NCI-H1092 treated with DMSO at 0.1 percent for 48 hours (cell line): ENCODE measurements at regions not wholly inside any gene's neighbourhood (a gene's known extent, or its start where the extent isn't known, plus 50 kb on each side); places are given as distances from the start of the nearest gene placed in this dataset.
A peak's percentile ranks its signal among the peaks of the same experiment; 100 is the strongest.
"Not testable (repeated sequence)": the region's sequence is repeated elsewhere in the genome, so short reads cannot be mapped to it uniquely, and the experiment has no call there.

Experiments used
- DNase-seq: peaks from one replicate; lab custom pipeline; 2025; lab: John Stamatoyannopoulos, UW

DNA sequence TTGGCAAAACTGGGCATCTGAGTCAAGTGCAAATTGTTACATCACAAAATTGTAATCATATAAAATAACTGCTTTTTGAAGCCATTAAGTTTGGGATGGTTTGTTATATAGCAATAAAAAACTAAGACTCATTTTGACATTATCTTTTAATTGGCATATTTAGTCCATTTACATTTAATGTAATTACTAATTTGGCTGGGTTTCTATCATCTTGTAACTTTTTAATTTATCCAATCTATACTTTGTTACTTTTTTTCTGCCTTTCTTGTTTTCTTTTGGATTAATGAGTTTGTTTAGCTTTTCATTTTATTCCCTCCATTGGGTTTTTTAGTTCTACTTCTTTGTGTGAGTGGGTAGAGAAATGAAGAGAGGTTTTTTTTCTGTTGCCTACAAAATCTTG, 76.3 kb downstream of the DRAM2 start:
- DNase-seq, result no peak

- DNase-seq, result no peak
These were observed 77.3 kb downstream of the DRAM2 start for GRCh38 chr1:111062624-111063023.

- no peak for DNase-seq
These were observed 77.8 kb downstream of the DRAM2 start for GRCh38 chr1:111062081-111062480.

- no peak for DNase-seq
These were observed 85.2 kb downstream of the DRAM2 start for GRCh38 chr1:111054656-111055055.

- DNase-seq, result no peak
These were observed 87.6 kb downstream of the DRAM2 start for GRCh38 chr1:111052246-111052645.

- not testable (repeated sequence) for DNase-seq
These were observed 84.5 kb upstream of the LRIF1 start for GRCh38 chr1:111048253-111048652.

DNA sequence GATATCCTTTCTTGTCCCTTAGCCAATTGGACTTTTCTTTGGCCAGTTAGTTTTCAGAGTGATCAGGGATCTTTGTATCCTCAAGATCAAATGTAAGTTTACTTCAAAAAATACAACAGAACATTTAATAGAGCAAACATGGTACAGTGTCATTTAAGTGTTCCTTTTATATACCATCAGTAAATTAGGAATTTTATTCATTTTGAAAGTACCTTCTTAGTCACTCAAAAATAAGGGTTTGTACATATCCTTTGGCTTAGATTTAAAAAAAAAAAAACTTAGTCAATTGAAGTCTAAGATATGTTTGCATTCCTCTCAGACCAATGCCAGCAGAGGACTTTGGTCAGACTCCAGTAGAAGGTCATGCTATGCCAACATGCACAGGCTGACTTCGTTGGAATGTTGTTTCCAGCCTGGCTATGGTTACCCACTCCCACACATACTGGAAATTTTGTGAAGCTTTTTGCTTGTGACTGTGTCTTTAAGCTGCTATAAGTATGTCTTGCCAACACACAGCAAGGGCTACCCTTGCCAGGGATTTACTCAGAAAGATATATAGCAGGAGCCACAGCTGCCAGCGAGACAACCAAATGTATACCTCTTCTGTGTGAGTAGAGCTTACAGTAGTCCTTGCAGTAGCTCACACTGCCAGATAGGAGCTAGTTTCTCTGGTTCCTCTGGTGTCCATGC, 81.5 kb upstream of the LRIF1 start:
- DNase-seq, result no peak

GRCh38 chr1:111032295-111032897, 68.7 kb upstream of the LRIF1 start:
- peak; percentile 41 for DNase-seq

- peak; percentile 45 for DNase-seq
These were observed 66.9 kb upstream of the LRIF1 start for GRCh38 chr1:111030590-111030989.

DNA sequence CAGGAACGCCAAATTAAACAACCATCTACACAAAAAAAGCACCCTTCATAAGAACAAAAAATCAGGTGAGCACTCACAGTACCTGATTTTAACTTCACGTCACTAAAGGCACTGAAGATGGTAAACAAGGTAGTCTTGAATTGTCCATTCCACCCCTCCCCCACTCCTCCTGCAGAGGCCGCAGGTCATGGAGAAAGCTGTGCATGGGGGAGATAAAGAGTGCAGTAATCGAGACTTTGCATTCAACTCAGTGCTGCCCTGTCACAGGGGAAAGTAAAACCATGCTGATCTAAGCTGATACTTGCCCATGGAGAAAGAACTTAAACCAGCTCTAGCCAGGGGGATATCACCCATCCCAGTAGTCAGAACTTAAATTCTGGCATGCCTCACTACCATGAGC, 61.4 kb upstream of the LRIF1 start:
- no peak for DNase-seq

DNA sequence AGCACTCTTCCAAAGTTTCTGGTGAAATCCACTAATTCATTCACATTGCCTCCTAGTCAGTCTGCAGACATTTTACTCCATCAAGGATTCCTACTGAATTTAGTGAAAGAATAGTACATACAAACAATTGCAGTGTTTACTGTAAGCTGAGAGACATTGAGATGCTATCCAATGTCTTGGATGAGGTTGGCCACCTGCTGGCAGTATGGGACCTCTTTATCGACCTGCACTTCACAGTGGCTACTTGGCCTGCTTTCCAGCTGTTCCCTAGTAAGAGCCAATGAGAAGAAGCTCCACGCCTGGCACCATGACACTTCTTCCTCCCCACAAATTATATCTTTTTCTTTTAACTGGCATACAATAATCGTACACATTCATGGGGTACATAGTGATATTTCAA, 51.5 kb upstream of the LRIF1 start:
- no peak for DNase-seq
